Loucy (cell line): ENCODE measurements at regions not wholly inside any gene's neighbourhood (a gene's known extent, or its start where the extent isn't known, plus 50 kb on each side); places are given as distances from the start of the nearest gene placed in this dataset.

Experiments used
- CTCF ChIP-seq: fragments of 200-600 bp; sonication (generic); conservative IDR thresholded peaks from 2 replicates; pipeline ENCODE4 v1.5.1; 2014; ENCODE audit warnings: mild to moderate bottlenecking, antibody characterized with exemption, low read length
- EZH2phosphoT487 ChIP-seq: fragments of 200-600 bp; IDR thresholded peaks from 2 replicates; pipeline ENCODE4 v1.6.1; 2018; ENCODE audit warnings: antibody characterized with exemption, mild to moderate bottlenecking, moderate library complexity, borderline replicate concordance

DNA sequence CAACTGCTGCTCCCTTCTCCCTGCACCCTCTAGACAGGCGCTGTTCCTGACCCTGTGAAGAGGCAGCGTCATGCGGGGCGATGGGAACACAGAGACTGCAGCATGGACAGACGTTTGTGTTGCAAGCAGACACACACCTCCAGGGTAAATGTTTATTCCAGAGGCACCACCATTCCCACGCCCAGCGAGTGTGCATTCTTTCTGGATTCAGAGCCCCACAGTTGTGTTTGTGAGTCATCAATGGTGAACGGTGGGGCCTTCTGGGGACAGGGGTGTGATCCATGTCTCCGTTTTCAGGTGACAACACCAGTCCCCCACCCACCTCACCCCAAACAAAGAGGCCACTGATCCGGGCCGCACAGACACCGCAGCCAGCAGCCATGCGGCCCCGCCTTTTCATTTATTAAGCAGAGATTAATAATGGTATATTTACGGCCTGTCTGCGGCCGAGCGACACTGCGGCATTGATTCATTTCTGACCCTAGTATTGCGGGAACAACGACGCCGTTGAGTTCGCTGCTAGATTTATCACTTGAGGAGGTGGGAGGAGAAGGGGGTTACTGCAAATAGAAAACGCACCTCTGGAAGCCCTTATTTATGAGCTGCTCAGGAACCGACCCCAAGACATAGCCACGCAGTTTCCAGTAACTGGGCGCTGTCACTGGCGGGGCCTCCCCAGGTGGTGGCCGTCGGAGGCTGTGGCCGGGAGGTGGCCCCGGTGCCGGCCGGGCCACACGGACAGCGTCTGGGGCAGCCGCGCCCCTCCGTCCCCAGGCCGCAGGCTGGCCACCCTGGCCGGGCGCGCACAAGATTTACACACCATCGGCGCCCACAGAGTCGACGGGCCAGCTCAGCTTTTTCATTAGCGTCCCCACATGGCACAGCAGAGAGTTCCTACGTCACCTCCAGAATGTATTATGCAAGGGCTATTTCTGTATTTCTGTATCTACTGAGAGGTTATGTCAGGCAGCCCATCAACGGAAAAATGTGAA is 367.6 kb downstream of the THBS2 start:
- no peak for TF ChIP-seq CTCF
- TF ChIP-seq EZH2phosphoT487: no peak
